SK-N-SH treated with all-trans-retinoic acid at 6 μM for 48 hours (cell line): ENCODE measurements at regions not wholly inside any gene's neighbourhood (a gene's known extent, or its start where the extent isn't known, plus 50 kb on each side); places are given as distances from the start of the nearest gene placed in this dataset.

Experiments used
- ATAC-seq: fragments of 200-7000 bp; cut with Tn5 transposase; 3 replicates; pipeline ENCODE4 v1.9.1; 2020; ENCODE audit warnings: mild to moderate bottlenecking, moderate library complexity
- ARNTL ChIP-seq: fragments of 450-650 bp; formaldehyde crosslinking; IDR thresholded peaks from 2 replicates; pipeline ENCODE4 v1.5.0; 2020; ENCODE audit warnings: low read depth, mild to moderate bottlenecking, moderate library complexity, borderline replicate concordance
- BACH2 ChIP-seq: fragments of 250-450 bp; sonication (Bioruptor Pico); IDR thresholded peaks from 2 replicates; pipeline ENCODE4 v1.9.0; 2021; ENCODE audit warnings: mild to moderate bottlenecking, borderline replicate concordance
- CSDC2 ChIP-seq: fragments of 250-450 bp; sonication (Bioruptor Pico); IDR thresholded peaks from 2 replicates; pipeline ENCODE4 v1.5.0; 2020; ENCODE audit warnings: mild to moderate bottlenecking, moderate library complexity
- GLIS3 ChIP-seq: fragments of 250-450 bp; sonication (Bioruptor Pico); IDR thresholded peaks from 2 replicates; pipeline ENCODE4 v1.5.0; 2020; ENCODE audit warnings: mild to moderate bottlenecking, moderate library complexity
- ISL1 ChIP-seq: fragments of 250-450 bp; sonication (Bioruptor Pico); IDR thresholded peaks from 2 replicates; pipeline ENCODE4 v2.1.2; 2022; ENCODE audit warnings: mild to moderate bottlenecking, moderate library complexity
- OSR1 ChIP-seq: fragments of 250-450 bp; sonication (Bioruptor Pico); IDR thresholded peaks from 2 replicates; pipeline ENCODE4 v1.8.0; 2022; ENCODE audit warnings: moderate library complexity, mild to moderate bottlenecking, inconsistent platforms
- PPARA ChIP-seq: fragments of 250-450 bp; sonication (Bioruptor Pico); IDR thresholded peaks from 2 replicates; pipeline ENCODE4 v1.5.0; 2020; ENCODE audit warnings: mild to moderate bottlenecking, borderline replicate concordance
- RARB ChIP-seq: fragments of 250-450 bp; sonication (Bioruptor Pico); IDR thresholded peaks from 2 replicates; pipeline ENCODE4 v1.8.0; 2021; ENCODE audit warnings: mild to moderate bottlenecking, moderate library complexity
- TCF4 ChIP-seq: fragments of 250-450 bp; sonication (Bioruptor Pico); IDR thresholded peaks from 2 replicates; pipeline ENCODE4 v1.8.0; 2021; ENCODE audit warnings: mild to moderate bottlenecking, moderate library complexity, borderline replicate concordance
- TOX ChIP-seq: fragments of 250-450 bp; sonication (Bioruptor Pico); IDR thresholded peaks from 2 replicates; pipeline ENCODE4 v1.8.0; 2021; ENCODE audit warnings: mild to moderate bottlenecking, moderate library complexity, borderline replicate concordance
- ZC3H10 ChIP-seq: fragments of 250-450 bp; sonication (Bioruptor Pico); IDR thresholded peaks from 2 replicates; pipeline ENCODE4 v1.5.1; 2021; ENCODE audit warnings: mild to moderate bottlenecking, moderate library complexity
- ZFP3 ChIP-seq: fragments of 250-450 bp; sonication (Bioruptor Pico); IDR thresholded peaks from 2 replicates; pipeline ENCODE4 v1.5.0; 2020; ENCODE audit warnings: mild to moderate bottlenecking, moderate library complexity
- ZNF565 ChIP-seq: fragments of 450-650 bp; formaldehyde crosslinking; conservative IDR thresholded peaks from 2 replicates; pipeline ENCODE4 v1.5.0; 2020; ENCODE audit warnings: low read depth, mild to moderate bottlenecking, moderate library complexity
- ZNF70 ChIP-seq: fragments of 450-650 bp; formaldehyde crosslinking; IDR thresholded peaks from 2 replicates; pipeline ENCODE4 v1.5.0; 2020; ENCODE audit warnings: mild to moderate bottlenecking, moderate library complexity
- ZNF8 ChIP-seq: fragments of 450-650 bp; formaldehyde crosslinking; IDR thresholded peaks from 2 replicates; pipeline ENCODE4 v1.5.0; 2020; ENCODE audit warnings: mild to moderate bottlenecking, moderate library complexity
- TF ChIP-seq, protein P1 (sequence below): fragments of 250-450 bp; sonication (Bioruptor Pico); IDR thresholded peaks from 2 replicates; pipeline ENCODE4 v1.8.0; 2020; ENCODE audit warnings: mild to moderate bottlenecking, moderate library complexity, borderline replicate concordance
- TF ChIP-seq, protein P2 (sequence below): fragments of 250-450 bp; sonication (Bioruptor Pico); IDR thresholded peaks from 2 replicates; pipeline ENCODE4 v1.5.0; 2020; ENCODE audit warnings: mild to moderate bottlenecking, moderate library complexity
- TF ChIP-seq, protein P3 (sequence below): fragments of 250-450 bp; sonication (Bioruptor Pico); IDR thresholded peaks from 2 replicates; pipeline ENCODE4 v1.8.0; 2021; ENCODE audit warnings: low read depth, mild to moderate bottlenecking, moderate library complexity, borderline replicate concordance
- TF ChIP-seq, protein P4 (sequence below): fragments of 250-450 bp; sonication (Bioruptor Pico); IDR thresholded peaks from 2 replicates; pipeline ENCODE4 v1.5.1; 2021; ENCODE audit warnings: mild to moderate bottlenecking, moderate library complexity

DNA sequence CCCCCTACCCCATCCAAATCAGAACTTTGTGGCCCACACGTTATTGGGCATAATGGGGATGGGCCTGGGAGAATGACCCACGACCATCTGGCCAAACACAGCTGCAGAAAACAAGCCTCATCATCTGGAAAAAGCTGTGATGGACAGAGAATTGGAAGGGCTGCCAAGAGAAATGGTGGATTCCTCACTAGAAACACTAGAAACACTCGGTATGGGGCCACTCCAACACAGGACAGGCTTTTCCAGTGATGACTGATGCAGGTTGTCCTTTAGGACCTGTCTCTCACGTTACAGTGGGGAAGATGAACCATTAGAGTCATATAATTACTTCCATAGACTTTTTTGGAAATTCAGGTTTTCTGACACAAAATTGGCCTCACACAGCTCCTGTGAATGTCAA lies 172.4 kb upstream of the TARS1 start:
- ATAC-seq: no peak
- no peak for TF ChIP-seq CSDC2 (CRISPR knock-in tag)
- TF ChIP-seq, all 23 proteins: peak for 0

DNA sequence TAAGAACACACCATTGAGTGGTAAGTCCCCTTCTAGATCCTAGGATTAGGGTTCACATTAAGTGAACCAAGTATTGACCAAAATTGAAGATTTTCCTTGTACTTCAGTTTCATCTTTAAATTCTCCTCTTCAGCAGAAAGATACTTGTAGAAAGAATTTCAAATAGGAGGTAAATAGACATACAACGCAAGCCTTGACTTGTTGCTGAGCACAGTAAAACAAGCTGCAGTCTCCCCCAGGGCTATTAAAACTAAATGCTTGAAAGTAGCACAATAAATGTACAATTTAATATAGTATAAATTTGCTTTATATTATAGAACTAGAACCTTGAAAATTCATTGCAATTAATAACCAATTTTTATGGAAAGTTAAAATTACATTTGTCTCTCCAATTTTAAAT lies 170.1 kb upstream of the TARS1 start:
- TF ChIP-seq ZNF8 (no peak), ZFP3 (no peak), GLIS3 (no peak), TCF4 (CRISPR knock-in tag) (no peak), ISL1 (CRISPR knock-in tag) (no peak), ZNF70 (no peak), ARNTL (CRISPR knock-in tag) (no peak), ZNF565 (CRISPR knock-in tag) (no peak), CSDC2 (CRISPR knock-in tag) (no peak), OSR1 (CRISPR knock-in tag) (no peak), TOX (CRISPR knock-in tag) (no peak)
- TF ChIP-seq, protein P1, sequence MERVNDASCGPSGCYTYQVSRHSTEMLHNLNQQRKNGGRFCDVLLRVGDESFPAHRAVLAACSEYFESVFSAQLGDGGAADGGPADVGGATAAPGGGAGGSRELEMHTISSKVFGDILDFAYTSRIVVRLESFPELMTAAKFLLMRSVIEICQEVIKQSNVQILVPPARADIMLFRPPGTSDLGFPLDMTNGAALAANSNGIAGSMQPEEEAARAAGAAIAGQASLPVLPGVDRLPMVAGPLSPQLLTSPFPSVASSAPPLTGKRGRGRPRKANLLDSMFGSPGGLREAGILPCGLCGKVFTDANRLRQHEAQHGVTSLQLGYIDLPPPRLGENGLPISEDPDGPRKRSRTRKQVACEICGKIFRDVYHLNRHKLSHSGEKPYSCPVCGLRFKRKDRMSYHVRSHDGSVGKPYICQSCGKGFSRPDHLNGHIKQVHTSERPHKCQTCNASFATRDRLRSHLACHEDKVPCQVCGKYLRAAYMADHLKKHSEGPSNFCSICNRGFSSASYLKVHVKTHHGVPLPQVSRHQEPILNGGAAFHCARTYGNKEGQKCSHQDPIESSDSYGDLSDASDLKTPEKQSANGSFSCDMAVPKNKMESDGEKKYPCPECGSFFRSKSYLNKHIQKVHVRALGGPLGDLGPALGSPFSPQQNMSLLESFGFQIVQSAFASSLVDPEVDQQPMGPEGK: no peak
- TF ChIP-seq, protein P2, sequence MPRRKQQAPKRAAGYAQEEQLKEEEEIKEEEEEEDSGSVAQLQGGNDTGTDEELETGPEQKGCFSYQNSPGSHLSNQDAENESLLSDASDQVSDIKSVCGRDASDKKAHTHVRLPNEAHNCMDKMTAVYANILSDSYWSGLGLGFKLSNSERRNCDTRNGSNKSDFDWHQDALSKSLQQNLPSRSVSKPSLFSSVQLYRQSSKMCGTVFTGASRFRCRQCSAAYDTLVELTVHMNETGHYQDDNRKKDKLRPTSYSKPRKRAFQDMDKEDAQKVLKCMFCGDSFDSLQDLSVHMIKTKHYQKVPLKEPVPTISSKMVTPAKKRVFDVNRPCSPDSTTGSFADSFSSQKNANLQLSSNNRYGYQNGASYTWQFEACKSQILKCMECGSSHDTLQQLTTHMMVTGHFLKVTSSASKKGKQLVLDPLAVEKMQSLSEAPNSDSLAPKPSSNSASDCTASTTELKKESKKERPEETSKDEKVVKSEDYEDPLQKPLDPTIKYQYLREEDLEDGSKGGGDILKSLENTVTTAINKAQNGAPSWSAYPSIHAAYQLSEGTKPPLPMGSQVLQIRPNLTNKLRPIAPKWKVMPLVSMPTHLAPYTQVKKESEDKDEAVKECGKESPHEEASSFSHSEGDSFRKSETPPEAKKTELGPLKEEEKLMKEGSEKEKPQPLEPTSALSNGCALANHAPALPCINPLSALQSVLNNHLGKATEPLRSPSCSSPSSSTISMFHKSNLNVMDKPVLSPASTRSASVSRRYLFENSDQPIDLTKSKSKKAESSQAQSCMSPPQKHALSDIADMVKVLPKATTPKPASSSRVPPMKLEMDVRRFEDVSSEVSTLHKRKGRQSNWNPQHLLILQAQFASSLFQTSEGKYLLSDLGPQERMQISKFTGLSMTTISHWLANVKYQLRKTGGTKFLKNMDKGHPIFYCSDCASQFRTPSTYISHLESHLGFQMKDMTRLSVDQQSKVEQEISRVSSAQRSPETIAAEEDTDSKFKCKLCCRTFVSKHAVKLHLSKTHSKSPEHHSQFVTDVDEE: no peak
- TF ChIP-seq, protein P3, sequence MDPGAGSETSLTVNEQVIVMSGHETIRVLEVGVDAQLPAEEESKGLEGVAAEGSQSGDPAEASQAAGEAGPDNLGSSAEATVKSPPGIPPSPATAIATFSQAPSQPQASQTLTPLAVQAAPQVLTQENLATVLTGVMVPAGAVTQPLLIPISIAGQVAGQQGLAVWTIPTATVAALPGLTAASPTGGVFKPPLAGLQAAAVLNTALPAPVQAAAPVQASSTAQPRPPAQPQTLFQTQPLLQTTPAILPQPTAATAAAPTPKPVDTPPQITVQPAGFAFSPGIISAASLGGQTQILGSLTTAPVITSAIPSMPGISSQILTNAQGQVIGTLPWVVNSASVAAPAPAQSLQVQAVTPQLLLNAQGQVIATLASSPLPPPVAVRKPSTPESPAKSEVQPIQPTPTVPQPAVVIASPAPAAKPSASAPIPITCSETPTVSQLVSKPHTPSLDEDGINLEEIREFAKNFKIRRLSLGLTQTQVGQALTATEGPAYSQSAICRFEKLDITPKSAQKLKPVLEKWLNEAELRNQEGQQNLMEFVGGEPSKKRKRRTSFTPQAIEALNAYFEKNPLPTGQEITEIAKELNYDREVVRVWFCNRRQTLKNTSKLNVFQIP: no peak
- ATAC-seq: no peak

DNA sequence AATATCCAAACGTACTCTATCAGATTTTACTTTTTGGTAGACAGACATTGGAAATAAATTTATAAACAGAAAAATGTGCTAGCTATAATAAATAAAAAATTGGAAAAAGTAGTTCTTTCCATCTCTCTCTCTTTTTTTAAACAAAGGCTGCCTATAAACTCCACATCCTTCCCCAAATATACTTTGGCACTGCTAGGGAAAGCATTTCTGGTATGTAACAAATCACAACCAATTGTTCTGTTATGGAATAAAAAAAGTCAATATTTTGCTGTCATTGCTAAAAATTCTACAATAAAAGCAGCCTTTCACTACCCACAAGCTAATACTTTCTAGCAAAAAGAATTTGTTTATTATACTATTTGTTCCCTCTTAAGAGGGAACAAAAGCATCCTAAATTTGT lies 169.2 kb upstream of the TARS1 start:
- ATAC-seq: no peak
- no peak for TF ChIP-seq TCF4 (CRISPR knock-in tag)
- TF ChIP-seq ZC3H10 (CRISPR knock-in tag): no peak
- TF ChIP-seq, protein P2: no peak
- TF ChIP-seq, protein P4, sequence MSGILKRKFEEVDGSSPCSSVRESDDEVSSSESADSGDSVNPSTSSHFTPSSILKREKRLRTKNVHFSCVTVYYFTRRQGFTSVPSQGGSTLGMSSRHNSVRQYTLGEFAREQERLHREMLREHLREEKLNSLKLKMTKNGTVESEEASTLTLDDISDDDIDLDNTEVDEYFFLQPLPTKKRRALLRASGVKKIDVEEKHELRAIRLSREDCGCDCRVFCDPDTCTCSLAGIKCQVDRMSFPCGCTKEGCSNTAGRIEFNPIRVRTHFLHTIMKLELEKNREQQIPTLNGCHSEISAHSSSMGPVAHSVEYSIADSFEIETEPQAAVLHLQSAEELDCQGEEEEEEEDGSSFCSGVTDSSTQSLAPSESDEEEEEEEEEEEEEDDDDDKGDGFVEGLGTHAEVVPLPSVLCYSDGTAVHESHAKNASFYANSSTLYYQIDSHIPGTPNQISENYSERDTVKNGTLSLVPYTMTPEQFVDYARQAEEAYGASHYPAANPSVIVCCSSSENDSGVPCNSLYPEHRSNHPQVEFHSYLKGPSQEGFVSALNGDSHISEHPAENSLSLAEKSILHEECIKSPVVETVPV (CRISPR knock-in tag): no peak
- TF ChIP-seq BACH2: no peak
- no peak for TF ChIP-seq RARB (CRISPR knock-in tag)
- TF ChIP-seq, protein P3: no peak
- no peak for TF ChIP-seq GLIS3
- TF ChIP-seq PPARA (CRISPR knock-in tag): no peak
- TF ChIP-seq, all 23 proteins: peak for 0
